HL-60 (cell line): ENCODE measurements at regions not wholly inside any gene's neighbourhood (a gene's known extent, or its start where the extent isn't known, plus 50 kb on each side); places are given as distances from the start of the nearest gene placed in this dataset.
"Not testable (repeated sequence)": the region's sequence is repeated elsewhere in the genome, so short reads cannot be mapped to it uniquely, and the experiment has no call there.

ENCODE experiments used
- CTCF ChIP-seq: IDR thresholded peaks from one replicate; pipeline ENCODE4 v1.5.1; 2011; ENCODE audit warnings: low read length, control low read depth, inconsistent platforms; ENCODE audit not compliant: insufficient read depth
- GABPA ChIP-seq: IDR thresholded peaks from 2 replicates; pipeline ENCODE4 v1.6.1; 2012; ENCODE audit warnings: low read depth
- POLR2AphosphoS5 ChIP-seq: IDR thresholded peaks from 2 replicates; pipeline ENCODE4 v1.6.1; 2012; ENCODE audit warnings: low read depth
- REST ChIP-seq: IDR thresholded peaks from 2 replicates; pipeline ENCODE4 v1.6.1; 2012; ENCODE audit warnings: low read depth; ENCODE audit not compliant: insufficient replicate concordance
- SPI1 ChIP-seq: IDR thresholded peaks from 2 replicates; pipeline ENCODE4 v1.6.1; 2012; ENCODE audit warnings: low read depth, mild to moderate bottlenecking, borderline replicate concordance

- not testable (repeated sequence) for TF ChIP-seq CTCF, SPI1, REST, POLR2AphosphoS5, GABPA
Observed at GRCh38 chr1:70593551-70593950, 182.5 kb downstream of the CTH start.
